ENCODE measurements at regions not wholly inside any gene's neighbourhood (a gene's known extent, or its start where the extent isn't known, plus 50 kb on each side); places are given as distances from the start of the nearest gene placed in this dataset.

GRCh38 chr16:5533321-5533888 lies 435.8 kb upstream of the EEF2KMT start:
- H3K36me3 ChIP-seq (ENCODE audit: control insufficient read depth in 2 of 2, insufficient read depth in 1 of 2, low read length in 2 of 2): no peaks in the 10 kb centered on the region
- ChIA-PET POLR2A (no interaction called here), CTCF (no interaction called here)
- no peak overlapping the region for H3K27ac ChIP-seq (ENCODE audit: extremely low read depth, low read depth, low read length)
- no peaks in the 10 kb centered on the region; the same call in 1 of the 2 replicates for H3K9me3 ChIP-seq (ENCODE audit: control insufficient read depth, insufficient read depth, low read depth, low read length)
- H3K4me3 ChIP-seq (ENCODE audit: low read depth, low read length): no peak overlapping the region
- TF ChIP-seq ZNF174 (tag by site-specific recombination; IDR thresholded peaks at IDR 0.05) (no peak), SP7 (tag by site-specific recombination; IDR thresholded peaks at IDR 0.05) (no peak), ZNF610 (tag by site-specific recombination; IDR thresholded peaks at IDR 0.05; ENCODE audit: borderline replicate concordance) (no peak), KLF16 (tag by site-specific recombination; IDR thresholded peaks at IDR 0.05) (no peak), ZNF394 (tag by site-specific recombination; IDR thresholded peaks at IDR 0.05; ENCODE audit: borderline replicate concordance) (no peak), ZNF692 (tag by site-specific recombination; IDR thresholded peaks at IDR 0.05) (no peak)
- no peaks in the 10 kb centered on the region for H3K4me1 ChIP-seq (ENCODE audit: control insufficient read depth, insufficient read depth, low read length)

- CTCF ChIA-PET: no interaction called here
Measured at GRCh38 chr16:5527817-5528216, 430.2 kb upstream of the EEF2KMT start.

More at GRCh38 chr16:5527817-5528216, 430.2 kb upstream of the EEF2KMT start:
- Histone ChIP-seq H3K27ac (ENCODE audit: extremely low read depth, low read depth, low read length) (no peak overlapping the region), H3K4me3 (ENCODE audit: low read depth, low read length) (no peak overlapping the region), H3K9me3 (ENCODE audit: control insufficient read depth, insufficient read depth, low read depth, low read length) (no peaks in the 10 kb centered on the region), H3K4me1 (ENCODE audit: control insufficient read depth, insufficient read depth, low read length) (no peaks in the 10 kb centered on the region), H3K36me3 (ENCODE audit: control insufficient read depth in 2 of 2, insufficient read depth in 1 of 2, low read length in 2 of 2) (no peaks in the 10 kb centered on the region)
- POLR2A ChIA-PET: no interaction called here
- TF ChIP-seq ZNF114 (tag by site-specific recombination; IDR thresholded peaks at IDR 0.05): no peak
- TF ChIP-seq ZNF394 (tag by site-specific recombination; IDR thresholded peaks at IDR 0.05; ENCODE audit: borderline replicate concordance): no peak
- no peak for TF ChIP-seq PRDM2 (tag by site-specific recombination; IDR thresholded peaks at IDR 0.05; ENCODE audit: borderline replicate concordance)
- TF ChIP-seq ZNF701 (tag by site-specific recombination; IDR thresholded peaks at IDR 0.05): no peak
- TF ChIP-seq TRIM28 (IDR thresholded peaks at IDR 0.05; ENCODE audit: borderline replicate concordance, low read length): no peak

Measured in HEK293 (cell line).